TTC549 (cell line): ENCODE measurements at regions not wholly inside any gene's neighbourhood (a gene's known extent, or its start where the extent isn't known, plus 50 kb on each side); places are given as distances from the start of the nearest gene placed in this dataset.
"Not testable (repeated sequence)": the region's sequence is repeated elsewhere in the genome, so short reads cannot be mapped to it uniquely, and the experiment has no call there.

ENCODE experiments used
- FAIRE-seq: peaks from 2 replicates; lab custom pipeline; 2012; peaks lifted over from hg19 to GRCh38; lab: Jason Lieb, UNC

DNA sequence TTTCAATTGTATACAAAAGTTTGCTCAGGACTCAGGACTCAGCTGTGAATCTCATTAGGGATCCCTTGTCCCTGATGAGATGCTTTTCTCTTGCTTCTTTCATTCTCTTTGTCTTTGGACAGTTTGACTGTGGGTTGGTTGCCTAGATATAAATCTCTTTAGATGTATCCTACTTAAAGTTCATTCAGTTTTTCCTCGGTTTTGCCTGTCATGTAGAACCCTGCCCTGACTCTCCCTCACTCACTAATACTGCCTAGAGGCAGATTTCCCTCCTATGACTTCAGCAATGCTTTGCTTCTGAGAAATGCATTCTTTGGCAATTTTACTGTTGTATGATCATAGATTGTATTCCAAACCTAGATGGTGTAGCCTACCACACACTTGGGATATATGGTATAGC lies 421.4 kb upstream of the TCF4 start:
- FAIRE-seq, result no peak

DNA sequence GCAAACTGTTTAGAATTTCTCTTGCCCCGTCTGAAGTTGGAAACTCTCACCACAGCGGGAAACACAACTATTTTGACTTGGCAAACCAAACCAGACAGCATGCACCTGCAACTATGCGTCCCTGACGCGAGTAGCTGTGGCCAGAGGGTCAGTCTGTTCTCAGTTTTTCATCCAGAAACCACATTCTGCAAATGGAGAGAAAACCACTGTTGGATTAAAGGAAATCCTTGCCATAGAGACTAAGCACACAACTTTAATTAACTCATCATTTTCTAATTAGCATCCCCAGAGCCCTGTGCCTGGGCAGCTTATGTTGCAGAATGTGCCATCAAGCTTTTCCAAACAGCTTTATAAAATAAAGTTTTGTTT lies 415.7 kb upstream of the TCF4 start:
- FAIRE-seq, result no peak

DNA sequence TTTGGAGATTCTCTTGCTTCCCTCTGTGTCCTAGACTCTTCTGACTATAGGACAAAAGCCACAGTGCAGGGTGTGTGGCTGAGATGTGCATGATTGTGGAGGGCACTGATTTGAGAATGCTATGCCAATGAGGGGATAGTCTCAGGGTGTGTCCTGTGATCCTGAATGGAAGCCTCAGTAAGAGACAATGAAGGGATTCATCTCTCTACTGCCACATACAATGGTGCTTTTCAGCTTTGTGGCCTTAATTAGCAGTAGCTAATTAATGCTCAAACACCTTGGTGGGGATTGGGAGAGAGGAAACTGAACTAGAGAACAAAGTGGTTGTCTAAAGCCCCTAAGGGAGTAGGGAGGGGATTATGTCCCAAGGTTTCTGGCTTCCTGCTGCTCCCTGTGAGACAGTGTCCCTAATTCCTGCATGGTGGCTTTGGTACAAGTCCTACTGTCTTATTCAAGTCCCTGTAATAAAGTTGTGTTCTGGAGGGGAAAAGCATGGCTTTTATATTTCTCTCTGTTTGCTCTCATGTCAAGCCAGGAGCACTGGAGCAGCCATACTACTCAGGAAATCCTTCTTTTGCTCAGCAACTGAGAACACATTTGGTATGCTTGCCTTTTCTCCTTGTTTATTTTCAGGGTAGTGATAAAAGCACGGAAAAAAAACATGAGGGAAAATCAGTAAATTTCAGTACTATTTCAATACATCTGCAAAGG lies 415.2 kb upstream of the TCF4 start:
- FAIRE-seq, result no peak

DNA sequence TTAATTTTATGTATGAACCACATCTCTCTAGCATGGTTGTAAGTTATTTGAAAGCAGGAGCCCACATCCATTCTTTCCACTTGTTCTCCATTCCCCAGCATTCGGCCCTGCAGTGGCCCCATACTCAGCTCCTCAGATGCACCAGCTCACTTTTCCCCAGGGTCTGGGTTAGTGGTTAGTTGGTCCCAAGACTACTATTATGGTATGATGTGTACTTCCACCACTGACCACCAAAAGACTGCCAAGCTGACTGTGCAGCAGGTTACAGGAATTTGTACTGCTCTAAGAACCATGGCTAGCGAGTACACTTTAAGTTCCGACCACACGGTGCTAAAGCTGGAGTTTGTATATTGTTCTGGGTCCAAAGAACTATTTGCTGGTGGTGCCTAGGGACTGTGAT lies 413.6 kb upstream of the TCF4 start:
- no peak for FAIRE-seq

DNA sequence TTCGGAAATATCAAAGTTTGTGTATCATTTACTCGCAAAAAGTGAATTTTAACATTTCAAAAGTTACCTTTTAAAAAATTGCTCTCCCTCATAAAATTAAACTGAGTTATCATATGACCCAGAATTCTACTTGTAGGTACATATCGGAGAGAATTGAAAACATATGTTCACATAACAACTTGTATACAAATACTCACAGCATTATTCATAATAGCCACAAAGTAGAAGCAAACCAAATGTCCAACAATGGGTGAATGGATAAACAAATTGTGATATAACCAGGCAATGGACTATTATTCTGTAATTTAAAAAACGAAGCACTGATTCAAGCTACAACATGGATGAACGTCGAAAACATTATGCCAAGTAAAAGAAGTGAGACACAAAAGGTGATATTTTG lies 412.0 kb upstream of the TCF4 start:
- FAIRE-seq, result no peak

DNA sequence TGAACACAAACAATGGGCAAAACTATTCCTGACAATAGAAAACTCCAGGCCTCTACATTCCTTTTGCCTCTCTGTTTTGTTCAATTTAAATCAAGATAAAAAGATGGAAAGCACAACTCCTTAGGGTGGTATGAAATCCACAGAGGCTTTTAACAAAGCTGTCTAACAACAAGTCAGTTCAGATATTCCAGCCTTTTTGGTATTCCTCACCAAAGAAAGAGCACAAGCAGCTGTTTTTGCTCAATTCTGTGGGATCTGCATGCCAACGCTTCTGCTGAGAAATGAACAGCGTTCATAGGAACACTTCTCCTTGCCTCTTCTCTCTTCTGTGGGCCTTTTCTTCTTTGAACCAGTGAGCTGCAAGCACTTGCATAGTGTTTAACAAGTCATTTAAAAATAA lies 411.6 kb upstream of the TCF4 start:
- FAIRE-seq, result no peak

DNA sequence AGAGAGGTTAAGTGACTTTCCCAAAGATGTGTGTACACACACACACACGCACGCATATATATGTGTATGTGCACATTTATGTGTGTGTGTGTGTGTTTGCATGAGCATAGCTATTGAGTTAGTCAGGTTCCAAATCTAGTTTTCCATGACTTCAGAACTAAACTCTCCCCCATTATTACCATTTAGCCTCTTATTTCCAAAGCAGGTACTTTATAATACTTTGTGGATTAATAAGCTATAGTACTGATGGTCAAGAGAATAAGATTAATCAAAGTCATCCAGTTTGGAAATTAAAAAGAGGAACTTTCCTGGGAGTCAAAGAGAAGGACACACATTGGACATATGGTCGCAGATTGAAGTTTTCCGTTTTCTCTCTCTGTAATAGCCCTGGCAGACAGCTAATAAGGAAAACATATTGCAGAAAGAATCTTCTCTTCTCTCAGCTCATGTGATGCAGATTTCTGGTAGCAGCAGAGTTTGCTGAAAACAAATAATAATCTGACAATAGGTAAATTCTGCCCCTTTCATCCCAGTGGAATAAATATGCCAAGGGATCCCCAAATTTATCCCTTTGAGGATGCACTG lies 410.9 kb upstream of the TCF4 start:
- FAIRE-seq, result no peak

DNA sequence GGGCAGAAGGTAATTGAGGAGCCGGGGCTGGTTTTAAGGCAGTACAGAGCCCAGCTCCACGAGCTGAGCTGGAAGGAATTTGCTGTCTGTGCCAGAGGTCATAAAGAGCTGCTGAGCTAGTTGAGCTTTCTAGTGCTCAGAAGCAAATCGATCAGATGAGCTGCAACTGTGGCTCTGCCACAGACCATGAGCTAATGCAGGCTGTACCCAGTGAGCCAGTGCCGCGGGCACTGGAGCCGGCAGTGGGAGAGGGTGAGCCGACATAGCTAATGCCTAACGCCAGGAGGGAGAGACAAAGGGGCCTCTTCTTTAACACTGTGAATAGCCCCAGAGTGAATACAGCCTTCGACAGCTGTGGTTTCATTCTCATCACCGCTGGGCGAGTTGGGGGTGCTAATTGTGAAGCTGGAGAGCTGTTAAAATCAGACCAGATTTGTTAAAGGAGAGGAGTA lies 410.1 kb upstream of the TCF4 start:
- FAIRE-seq, result no peak

DNA sequence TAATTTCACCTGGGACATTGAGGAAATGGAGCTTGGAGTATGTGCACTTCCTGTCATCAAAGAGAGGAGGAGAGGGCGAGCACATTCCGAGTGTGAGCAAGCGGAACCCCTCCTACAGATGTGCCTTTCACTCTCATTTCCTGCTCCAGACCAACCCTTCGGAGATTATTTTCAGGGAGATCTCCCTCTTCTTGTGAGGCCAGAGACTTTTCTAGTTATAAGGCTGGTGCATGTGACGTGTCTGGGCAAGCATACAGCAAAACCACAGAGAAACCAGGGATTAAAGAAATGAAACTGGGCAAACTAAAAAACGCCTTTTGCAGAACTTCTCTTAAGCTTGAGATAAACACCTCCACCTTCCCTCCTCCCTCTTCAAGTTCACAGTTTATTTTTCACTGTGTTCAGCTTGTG lies 409.2 kb upstream of the TCF4 start:
- FAIRE-seq, result no peak

DNA sequence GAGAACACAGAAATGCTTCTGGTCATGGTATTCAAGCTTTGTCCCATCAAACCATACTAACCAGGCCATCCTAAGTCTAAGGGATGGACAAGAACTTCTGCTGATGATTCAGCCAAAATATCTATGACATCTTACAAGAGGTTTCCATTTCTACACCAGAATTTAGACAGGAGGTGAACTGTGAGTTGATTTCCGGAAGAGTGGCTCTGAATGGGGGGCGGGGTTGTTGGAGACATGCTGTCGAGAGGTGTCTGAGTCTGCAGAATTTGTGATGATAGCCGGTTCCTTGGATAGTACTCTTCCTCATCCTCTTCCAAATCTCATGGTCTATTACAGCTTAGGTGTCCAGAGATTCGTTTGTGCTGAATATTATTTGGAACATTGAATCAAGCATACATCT lies 408.7 kb upstream of the TCF4 start:
- no peak for FAIRE-seq

DNA sequence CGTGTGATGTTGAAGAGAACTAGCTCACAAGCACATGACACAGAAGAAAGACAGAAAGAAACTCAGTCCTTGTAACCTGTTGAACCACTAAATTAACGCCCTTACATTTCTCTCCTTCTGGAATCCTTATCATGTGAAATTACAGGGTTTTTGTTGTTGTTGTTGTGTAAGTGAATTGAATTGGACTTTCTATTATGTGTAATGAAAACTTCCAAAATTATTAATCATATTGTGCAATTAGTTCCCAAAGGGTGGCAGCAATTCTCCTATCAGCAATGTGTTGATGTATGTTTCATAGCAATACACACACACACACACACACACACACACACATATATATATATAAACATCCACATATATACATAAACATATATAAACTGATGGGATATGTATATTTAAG lies 402.2 kb upstream of the TCF4 start:
- FAIRE-seq, result no peak

DNA sequence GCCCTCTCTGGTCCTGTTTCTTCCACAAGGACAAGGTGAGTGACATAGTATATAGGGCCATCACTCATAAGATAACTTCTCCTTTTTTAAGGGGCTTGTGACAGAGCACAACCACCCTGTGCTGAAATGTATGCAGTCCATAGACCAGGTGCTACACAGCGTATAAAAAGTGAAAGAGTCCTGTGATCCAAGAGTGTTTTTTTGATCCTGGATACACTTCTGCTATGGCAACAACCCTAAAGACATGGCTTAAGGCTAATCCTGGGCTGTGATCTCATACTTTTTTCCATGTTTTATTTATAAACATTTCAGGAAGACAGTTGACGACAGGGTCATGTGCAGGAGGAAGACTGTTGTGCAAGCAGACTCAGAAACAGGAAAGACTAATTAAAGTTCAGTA lies 400.5 kb upstream of the TCF4 start:
- no peak for FAIRE-seq

DNA sequence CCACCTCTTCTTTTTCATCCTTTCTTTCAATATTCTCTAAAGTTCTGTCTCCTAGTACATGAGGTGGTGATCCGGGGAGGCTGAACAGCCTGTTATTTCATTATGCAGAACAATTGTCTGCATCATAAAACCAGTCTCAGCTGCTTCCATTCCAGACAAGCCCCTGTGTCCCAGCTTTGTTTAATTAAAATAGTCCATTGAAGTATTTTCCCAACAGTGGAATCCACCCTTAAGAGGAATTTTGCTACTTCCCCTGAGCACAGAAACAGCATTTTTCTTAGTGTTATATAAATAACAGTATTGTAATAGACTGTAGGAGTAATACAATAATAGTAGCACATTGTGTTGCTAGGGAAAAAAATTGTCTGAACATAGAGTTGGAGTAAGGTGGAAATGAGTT lies 395.4 kb upstream of the TCF4 start:
- no peak for FAIRE-seq

DNA sequence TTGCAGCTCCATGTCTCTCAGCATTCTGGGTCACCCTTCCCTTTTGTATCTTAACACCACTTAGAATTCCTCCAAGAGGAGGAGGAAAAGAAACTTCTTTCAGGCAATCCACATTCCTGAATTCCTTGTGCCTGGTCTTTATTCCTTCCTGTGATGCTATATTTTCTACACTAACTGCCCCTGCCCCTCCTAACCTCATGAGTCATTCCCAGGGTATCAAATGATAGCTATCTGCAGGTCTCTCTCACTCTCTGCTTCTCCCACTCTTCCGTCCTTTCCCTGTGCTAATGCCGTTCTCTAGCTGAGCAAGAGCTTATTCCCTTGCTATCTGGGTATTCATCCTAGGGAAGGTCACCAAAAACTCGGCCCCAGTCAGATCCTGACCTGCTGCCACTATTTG lies 395.0 kb upstream of the TCF4 start:
- FAIRE-seq, result no peak

DNA sequence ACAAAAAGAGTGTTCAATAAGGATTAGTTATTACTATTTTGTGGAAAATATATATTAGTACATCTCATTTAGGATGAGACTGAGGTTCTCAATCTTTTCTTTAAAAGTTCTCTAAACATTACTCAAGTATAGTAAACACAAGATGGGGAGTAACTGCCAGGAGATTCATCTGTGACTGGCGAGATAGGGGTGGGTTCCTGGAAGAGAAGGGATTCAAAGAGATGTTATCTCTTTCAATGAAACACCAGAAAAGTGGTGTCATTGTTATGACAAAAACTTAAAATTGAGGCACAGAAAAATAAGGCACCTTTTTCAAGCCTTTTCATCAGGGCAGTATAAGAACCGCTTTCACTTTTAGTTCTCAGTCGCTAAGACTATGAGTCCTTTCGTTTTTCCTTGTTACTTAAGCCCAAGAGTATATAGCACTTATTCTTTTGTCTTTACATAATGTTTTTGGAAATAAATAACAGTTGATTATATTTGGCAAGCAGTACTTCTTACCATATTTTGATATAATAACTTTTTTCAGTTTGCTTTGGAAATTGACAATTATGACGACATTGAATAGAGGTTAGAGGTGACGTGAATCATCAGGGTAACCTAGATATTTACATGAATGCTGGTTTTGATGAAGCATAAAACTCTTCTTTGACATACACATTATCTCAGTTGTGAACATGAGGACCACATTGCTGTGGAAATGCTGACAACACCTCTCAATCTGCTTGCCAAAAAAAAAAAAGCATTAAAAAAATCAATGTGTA lies 393.9 kb upstream of the TCF4 start:
- FAIRE-seq, result no peak

DNA sequence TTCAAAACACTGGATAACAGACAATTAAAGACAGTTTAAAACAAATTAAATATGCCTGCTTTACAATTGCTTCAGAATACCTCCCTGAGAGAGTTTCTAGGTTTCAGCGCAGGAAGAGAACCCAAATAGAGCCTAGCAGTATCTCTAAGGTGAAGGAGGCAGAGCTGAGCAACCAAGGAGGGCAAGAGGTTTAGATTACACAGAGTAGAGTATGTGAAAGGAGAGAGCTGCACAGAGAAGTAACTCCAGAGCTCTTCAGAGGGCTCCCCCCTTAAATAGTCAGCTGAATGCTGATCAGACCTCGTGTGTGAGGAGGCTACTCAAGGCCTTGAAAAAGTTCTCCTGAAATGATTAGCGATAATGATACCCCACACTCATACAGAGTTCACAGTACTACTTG lies 386.5 kb upstream of the TCF4 start:
- FAIRE-seq, result no peak

DNA sequence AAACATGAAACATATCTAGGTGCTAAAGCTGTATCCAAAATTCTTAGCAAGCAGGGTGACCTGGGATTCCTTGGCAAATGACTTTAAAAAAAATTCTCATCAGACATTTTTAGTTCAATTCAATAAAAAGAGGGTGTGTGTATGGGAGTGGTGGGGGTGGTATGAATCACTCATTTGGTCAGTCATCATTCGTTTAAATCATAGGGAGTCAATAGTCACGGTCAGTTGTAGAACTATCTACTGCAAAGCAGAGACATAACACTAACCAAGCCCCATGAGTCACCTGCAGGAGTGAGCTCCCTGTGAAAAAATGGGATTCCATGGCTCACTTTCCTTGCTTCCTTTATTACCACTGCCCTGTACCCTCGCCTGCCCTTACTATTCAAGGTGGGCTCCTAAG lies 380.6 kb upstream of the TCF4 start:
- FAIRE-seq, result no peak

DNA sequence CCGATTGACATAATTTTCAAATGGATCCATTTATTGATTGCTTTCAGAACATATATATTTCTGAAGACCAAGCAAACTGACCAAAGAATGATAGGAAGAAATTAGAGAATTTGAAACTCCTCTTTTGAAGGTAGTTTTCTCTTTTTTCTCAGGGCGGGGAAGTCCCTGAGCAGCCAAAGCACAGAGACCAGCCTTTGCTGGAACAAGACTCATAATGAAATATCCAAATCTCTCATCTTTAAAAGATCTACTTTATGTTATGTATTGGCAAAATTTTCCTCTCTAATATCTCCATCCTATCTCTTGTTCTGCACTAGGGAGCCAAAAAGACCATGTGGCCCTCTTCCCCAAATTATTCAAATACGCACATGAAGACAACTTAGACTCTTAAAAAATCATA lies 379.0 kb upstream of the TCF4 start:
- FAIRE-seq, result no peak

DNA sequence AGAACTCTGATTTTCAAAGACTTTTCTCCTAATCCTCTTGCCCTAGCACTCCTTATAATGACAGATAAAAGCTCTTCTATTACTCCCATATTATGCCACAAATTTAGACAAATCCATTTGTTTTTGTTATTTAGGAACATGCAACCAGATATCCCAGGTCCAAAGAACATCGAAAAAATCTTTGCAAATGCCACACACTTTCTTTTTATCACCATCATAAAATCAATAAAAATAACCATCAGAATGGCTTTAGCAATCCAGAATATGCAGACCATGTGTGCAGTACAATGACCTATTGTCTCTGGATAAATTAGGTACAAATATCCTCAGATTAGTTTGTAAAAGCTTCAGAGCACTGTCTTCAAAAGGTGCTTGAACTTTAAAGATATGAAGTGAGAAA lies 376.2 kb upstream of the TCF4 start:
- FAIRE-seq, result no peak

DNA sequence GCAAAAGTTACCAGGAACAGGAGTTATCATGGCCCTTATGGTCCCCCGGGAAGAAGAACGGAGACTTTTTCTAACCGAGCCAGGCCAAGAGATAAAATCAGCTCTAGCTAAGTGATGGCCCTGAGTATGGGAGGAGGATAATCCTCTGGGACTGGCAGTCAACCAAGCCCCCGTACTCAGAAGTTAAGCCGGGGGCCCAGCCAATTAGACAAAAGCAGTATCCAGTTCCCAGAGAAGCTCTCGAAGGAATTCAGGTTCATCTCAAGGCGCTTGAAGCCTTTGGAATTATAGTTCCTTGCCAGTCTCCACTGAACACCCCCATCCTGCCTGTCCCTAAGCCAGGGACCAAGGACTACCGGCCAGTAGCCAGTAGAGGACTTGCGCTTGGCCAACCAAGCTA lies 365.3 kb upstream of the TCF4 start:
- no peak for FAIRE-seq

DNA sequence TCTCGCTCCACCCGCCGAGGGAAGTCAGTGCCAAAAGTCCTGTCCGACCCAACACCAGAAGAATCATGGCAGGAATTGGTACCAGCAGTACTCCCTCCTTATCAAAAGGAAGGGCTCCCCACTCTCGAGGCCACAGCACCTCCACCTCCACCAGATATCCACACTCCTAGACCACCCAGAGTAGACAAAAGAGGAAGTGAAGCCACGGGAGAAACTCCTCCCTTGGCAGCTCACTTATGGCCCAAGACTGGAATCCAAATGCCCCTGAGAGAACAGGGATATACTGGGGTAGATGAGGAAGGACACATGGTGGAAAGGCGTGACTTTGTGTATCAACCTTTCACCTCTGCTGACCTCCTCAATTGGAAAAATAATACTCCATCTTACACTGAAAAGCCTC lies 363.7 kb upstream of the TCF4 start:
- FAIRE-seq, result not testable (repeated sequence)

DNA sequence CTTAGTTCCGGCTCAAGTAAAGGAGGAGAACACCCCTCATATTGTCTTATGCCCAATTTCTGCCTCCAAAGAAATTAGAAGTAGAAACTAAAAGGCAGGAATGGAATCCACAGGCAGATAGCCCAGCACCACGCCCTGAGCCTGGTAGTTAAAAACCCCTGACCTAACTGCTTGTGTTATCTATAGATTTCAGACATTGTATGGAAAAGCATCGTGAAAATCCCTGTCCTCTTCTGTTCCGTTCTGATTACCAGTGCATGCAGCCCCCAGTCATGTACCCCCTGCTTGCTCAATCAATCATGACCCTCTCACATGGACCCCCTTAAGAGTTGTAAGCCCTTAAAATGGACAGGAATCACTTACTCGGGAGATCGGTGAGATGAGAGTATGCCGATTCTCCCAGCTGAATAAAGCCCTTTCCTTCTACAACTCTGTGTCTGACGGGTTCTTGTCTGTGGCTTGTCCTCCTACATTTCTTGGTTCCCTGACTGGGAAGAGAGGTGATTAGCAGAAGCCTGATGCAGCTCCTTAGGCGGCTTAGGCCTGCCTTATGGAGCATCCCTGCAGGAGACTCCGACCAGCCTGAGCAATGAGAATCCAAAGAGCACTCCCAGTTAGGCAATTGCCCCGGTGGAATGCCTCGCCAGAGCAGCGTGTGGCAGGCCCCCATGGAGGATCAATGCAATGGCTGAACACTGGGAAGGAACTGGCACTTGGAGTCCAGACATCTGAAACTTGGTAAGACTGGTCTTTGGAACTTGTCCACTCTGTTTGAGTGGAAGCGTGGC lies 362.6 kb upstream of the TCF4 start:
- no peak for FAIRE-seq

DNA sequence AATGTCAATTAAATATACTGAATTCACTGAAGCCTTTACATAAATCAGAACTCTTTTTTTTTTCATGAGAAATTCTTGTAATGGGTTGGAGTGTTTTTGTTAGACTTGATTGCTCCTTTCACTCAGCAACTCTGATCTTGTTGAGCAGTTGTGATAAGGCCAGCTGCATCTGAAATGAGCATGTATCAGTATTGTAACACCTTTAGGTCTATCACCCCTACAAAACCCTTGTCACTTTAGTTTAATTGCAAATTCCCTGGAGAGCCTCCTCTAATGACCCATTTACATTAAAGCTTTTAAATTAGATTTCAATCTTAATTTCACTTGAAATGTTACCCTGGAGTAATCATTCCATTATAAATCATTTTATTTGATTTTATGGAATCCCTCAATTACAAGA lies 346.8 kb upstream of the TCF4 start:
- FAIRE-seq, result no peak
